HepG2 (cell line): ENCODE measurements at regions not wholly inside any gene's neighbourhood (a gene's known extent, or its start where the extent isn't known, plus 50 kb on each side); places are given as distances from the start of the nearest gene placed in this dataset.

Source experiments
- CCDC6 ChIP-seq: sonication (generic); formaldehyde crosslinking; IDR thresholded peaks from 2 replicates; pipeline ENCODE4 v1.8.1; 2022; ENCODE audit warnings: mild to moderate bottlenecking, missing genetic modification reagents, moderate library complexity
- HDAC2 ChIP-seq: sonication (generic); formaldehyde crosslinking; IDR thresholded peaks from 2 replicates; pipeline ENCODE4 v1.4.0; 2020; ENCODE audit warnings: missing genetic modification reagents
- HIVEP1 ChIP-seq: sonication (generic); formaldehyde crosslinking; IDR thresholded peaks from 2 replicates; pipeline ENCODE4 v1.4.0; 2020; ENCODE audit warnings: mild to moderate bottlenecking, missing genetic modification reagents
- HNRNPH1 ChIP-seq: fragments of 200-400 bp; formaldehyde crosslinking; optimal IDR thresholded peaks from 2 replicates; pipeline ENCODE3; 2017; ENCODE audit warnings: mild to moderate bottlenecking, low read depth, low read length
- HOXA3 ChIP-seq: sonication (generic); formaldehyde crosslinking; IDR thresholded peaks from 2 replicates; pipeline ENCODE4 v1.5.0; 2020; ENCODE audit warnings: missing genetic modification reagents
- KLF11 ChIP-seq: IDR thresholded peaks from 2 replicates; pipeline ENCODE4 v1.6.1; 2016; ENCODE audit warnings: missing compliant biosample characterization
- NCOA1 ChIP-seq: sonication (generic); formaldehyde crosslinking; IDR thresholded peaks from 2 replicates; pipeline ENCODE4 v1.9.0; 2021; ENCODE audit warnings: missing genetic modification reagents
- PLRG1 ChIP-seq: fragments of 450-650 bp; conservative IDR thresholded peaks from 2 replicates; pipeline ENCODE4 v1.6.1; 2016
- PRPF4 ChIP-seq: fragments of 200-400 bp; formaldehyde crosslinking; IDR thresholded peaks from 2 replicates; pipeline ENCODE4 v1.6.1; 2016; ENCODE audit warnings: low read length, low read depth; ENCODE audit not compliant: poor library complexity, severe bottlenecking
- TBL1XR1 ChIP-seq: fragments of 150-350 bp; IDR thresholded peaks from 2 replicates; pipeline ENCODE4 v1.6.1; 2014; ENCODE audit warnings: borderline replicate concordance, low read length; ENCODE audit not compliant: partially characterized antibody
- TOE1 ChIP-seq: sonication (generic); formaldehyde crosslinking; IDR thresholded peaks from 2 replicates; pipeline ENCODE4 v1.4.0; 2020; ENCODE audit warnings: mild to moderate bottlenecking, missing genetic modification reagents
- TSC22D2 ChIP-seq: sonication (generic); formaldehyde crosslinking; IDR thresholded peaks from 2 replicates; pipeline ENCODE4 v1.5.1; 2020; ENCODE audit warnings: missing genetic modification reagents, mild to moderate bottlenecking, borderline replicate concordance
- ZBTB1 ChIP-seq: sonication (generic); formaldehyde crosslinking; IDR thresholded peaks from 2 replicates; pipeline ENCODE4 v1.4.0; 2020; ENCODE audit warnings: missing genetic modification reagents, borderline replicate concordance
- ZBTB20 ChIP-seq: sonication (generic); formaldehyde crosslinking; IDR thresholded peaks from 2 replicates; pipeline ENCODE4 v1.8.1; 2023; ENCODE audit warnings: missing genetic modification reagents, low read depth, mild to moderate bottlenecking, borderline replicate concordance
- ZBTB3 ChIP-seq: sonication (generic); formaldehyde crosslinking; IDR thresholded peaks from 2 replicates; pipeline ENCODE4 v1.4.0; 2020; ENCODE audit warnings: low read depth, mild to moderate bottlenecking, moderate library complexity, missing genetic modification reagents, borderline replicate concordance
- ZMYM4 ChIP-seq: sonication (generic); formaldehyde crosslinking; IDR thresholded peaks from 2 replicates; pipeline ENCODE4 v1.8.1; 2023; ENCODE audit warnings: mild to moderate bottlenecking, missing genetic modification reagents
- ZNF343 ChIP-seq: sonication (generic); formaldehyde crosslinking; IDR thresholded peaks from 2 replicates; pipeline ENCODE4 v1.4.0; 2020; ENCODE audit warnings: mild to moderate bottlenecking, missing genetic modification reagents
- TF ChIP-seq, protein P1 (sequence below): sonication (generic); IDR thresholded peaks from 2 replicates; pipeline ENCODE4 v1.6.1; 2016; ENCODE audit warnings: low read depth, borderline replicate concordance
- TF ChIP-seq, protein P2 (sequence below), 2 experiments: fragments of 450-650 bp in 1 of 2; sonication (generic) in 1 of 2; formaldehyde crosslinking; IDR thresholded peaks; 2 replicates each; pipeline versions ENCODE4 v1.5.0 to v1.8.0; 2020 to 2022; ENCODE audit warnings: mild to moderate bottlenecking in 1 of 2, missing genetic modification reagents in 1 of 2
- TF ChIP-seq, protein P3 (sequence below): sonication (generic); formaldehyde crosslinking; IDR thresholded peaks from 2 replicates; pipeline ENCODE4 v1.4.0; 2020; ENCODE audit warnings: mild to moderate bottlenecking, low read depth, missing genetic modification reagents
- TF ChIP-seq, protein P4 (sequence below): sonication (generic); formaldehyde crosslinking; IDR thresholded peaks from 2 replicates; pipeline ENCODE4 v1.8.1; 2023; ENCODE audit warnings: missing genetic modification reagents, mild to moderate bottlenecking, borderline replicate concordance
- TF ChIP-seq, protein P5 (sequence below): sonication (generic); formaldehyde crosslinking; IDR thresholded peaks from 2 replicates; pipeline ENCODE4 v1.5.1; 2020; ENCODE audit warnings: missing genetic modification reagents, mild to moderate bottlenecking, borderline replicate concordance
- TF ChIP-seq, protein P6 (sequence below): sonication (generic); formaldehyde crosslinking; IDR thresholded peaks from 2 replicates; pipeline ENCODE4 v1.8.0; 2022; ENCODE audit warnings: missing genetic modification reagents, mild to moderate bottlenecking, moderate library complexity, borderline replicate concordance

DNA sequence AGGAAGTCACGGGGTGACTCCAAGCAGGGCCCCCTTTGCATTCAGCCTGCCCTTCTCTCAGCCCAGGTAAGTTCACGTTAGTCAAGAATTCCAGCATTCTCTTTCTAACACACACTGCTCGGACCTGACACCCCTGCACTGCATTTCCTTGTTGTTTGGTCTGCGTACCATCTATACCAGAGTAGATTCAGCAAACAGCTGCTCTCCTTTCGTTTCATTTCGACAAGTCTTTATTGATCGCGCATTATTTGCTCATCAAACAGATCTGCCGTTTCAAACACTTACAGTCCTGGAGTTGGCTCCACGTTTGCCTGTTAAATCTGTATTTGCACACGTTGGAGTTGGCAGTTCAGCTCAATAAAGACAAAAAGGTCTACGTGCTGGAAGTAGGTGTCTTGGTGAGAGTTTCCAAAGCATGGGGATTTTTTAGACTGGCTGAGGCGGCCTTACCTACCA lies 495.1 kb downstream of the RPS24 start (continued):
- TF ChIP-seq, protein P1, sequence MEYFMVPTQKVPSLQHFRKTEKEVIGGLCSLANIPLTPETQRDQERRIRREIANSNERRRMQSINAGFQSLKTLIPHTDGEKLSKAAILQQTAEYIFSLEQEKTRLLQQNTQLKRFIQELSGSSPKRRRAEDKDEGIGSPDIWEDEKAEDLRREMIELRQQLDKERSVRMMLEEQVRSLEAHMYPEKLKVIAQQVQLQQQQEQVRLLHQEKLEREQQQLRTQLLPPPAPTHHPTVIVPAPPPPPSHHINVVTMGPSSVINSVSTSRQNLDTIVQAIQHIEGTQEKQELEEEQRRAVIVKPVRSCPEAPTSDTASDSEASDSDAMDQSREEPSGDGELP: peak; percentile 95
- TF ChIP-seq ZNF343 (CRISPR knock-in tag): 0 out of 2 replicates have a peak, but pooled peaks have one; percentile 55
- peak; percentile 91; the same call in 1 of the 2 replicates for TF ChIP-seq ZBTB3 (CRISPR knock-in tag)
- TF ChIP-seq, protein P2, sequence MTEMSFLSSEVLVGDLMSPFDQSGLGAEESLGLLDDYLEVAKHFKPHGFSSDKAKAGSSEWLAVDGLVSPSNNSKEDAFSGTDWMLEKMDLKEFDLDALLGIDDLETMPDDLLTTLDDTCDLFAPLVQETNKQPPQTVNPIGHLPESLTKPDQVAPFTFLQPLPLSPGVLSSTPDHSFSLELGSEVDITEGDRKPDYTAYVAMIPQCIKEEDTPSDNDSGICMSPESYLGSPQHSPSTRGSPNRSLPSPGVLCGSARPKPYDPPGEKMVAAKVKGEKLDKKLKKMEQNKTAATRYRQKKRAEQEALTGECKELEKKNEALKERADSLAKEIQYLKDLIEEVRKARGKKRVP (CRISPR knock-in tag; IDR thresholded peaks at IDR 0.05): peak in 1 of 2 experiments; percentile 50; a peak in 1 of 4 replicates
- no peak for TF ChIP-seq HIVEP1
- TF ChIP-seq PLRG1: no peak
- TF ChIP-seq HNRNPH1: no peak
- peak; percentile 87 for TF ChIP-seq HOXA3
- no peak for TF ChIP-seq PRPF4
- TF ChIP-seq, protein P3, sequence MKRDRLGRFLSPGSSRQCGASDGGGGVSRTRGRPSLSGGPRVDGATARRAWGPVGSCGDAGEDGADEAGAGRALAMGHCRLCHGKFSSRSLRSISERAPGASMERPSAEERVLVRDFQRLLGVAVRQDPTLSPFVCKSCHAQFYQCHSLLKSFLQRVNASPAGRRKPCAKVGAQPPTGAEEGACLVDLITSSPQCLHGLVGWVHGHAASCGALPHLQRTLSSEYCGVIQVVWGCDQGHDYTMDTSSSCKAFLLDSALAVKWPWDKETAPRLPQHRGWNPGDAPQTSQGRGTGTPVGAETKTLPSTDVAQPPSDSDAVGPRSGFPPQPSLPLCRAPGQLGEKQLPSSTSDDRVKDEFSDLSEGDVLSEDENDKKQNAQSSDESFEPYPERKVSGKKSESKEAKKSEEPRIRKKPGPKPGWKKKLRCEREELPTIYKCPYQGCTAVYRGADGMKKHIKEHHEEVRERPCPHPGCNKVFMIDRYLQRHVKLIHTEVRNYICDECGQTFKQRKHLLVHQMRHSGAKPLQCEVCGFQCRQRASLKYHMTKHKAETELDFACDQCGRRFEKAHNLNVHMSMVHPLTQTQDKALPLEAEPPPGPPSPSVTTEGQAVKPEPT (CRISPR knock-in tag): no peak
- TF ChIP-seq TBL1XR1: peak; percentile 65
- TF ChIP-seq, protein P4, sequence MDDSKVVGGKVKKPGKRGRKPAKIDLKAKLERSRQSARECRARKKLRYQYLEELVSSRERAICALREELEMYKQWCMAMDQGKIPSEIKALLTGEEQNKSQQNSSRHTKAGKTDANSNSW (CRISPR knock-in tag): no peak
- no peak for TF ChIP-seq NCOA1
- peak; percentile 61; the same call in 1 of the 2 replicates for TF ChIP-seq ZBTB20 (CRISPR knock-in tag)
- TF ChIP-seq TSC22D2: peak; percentile 57; the same call in 1 of the 2 replicates
- TF ChIP-seq KLF11 (CRISPR knock-in tag): no peak
- TF ChIP-seq, protein P5, sequence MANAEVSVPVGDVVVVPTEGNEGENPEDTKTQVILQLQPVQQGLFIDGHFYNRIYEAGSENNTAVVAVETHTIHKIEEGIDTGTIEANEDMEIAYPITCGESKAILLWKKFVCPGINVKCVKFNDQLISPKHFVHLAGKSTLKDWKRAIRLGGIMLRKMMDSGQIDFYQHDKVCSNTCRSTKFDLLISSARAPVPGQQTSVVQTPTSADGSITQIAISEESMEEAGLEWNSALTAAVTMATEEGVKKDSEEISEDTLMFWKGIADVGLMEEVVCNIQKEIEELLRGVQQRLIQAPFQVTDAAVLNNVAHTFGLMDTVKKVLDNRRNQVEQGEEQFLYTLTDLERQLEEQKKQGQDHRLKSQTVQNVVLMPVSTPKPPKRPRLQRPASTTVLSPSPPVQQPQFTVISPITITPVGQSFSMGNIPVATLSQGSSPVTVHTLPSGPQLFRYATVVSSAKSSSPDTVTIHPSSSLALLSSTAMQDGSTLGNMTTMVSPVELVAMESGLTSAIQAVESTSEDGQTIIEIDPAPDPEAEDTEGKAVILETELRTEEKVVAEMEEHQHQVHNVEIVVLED: peak; percentile 57; the same call in 1 of the 2 replicates
- TF ChIP-seq, protein P6, sequence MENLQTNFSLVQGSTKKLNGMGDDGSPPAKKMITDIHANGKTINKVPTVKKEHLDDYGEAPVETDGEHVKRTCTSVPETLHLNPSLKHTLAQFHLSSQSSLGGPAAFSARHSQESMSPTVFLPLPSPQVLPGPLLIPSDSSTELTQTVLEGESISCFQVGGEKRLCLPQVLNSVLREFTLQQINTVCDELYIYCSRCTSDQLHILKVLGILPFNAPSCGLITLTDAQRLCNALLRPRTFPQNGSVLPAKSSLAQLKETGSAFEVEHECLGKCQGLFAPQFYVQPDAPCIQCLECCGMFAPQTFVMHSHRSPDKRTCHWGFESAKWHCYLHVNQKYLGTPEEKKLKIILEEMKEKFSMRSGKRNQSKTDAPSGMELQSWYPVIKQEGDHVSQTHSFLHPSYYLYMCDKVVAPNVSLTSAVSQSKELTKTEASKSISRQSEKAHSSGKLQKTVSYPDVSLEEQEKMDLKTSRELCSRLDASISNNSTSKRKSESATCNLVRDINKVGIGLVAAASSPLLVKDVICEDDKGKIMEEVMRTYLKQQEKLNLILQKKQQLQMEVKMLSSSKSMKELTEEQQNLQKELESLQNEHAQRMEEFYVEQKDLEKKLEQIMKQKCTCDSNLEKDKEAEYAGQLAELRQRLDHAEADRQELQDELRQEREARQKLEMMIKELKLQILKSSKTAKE: peak; percentile 64; the same call in 1 of the 2 replicates
- TF ChIP-seq TOE1 (CRISPR knock-in tag): peak; percentile 95; the same call in 1 of the 2 replicates
- TF ChIP-seq ZBTB1 (CRISPR knock-in tag): no peak
- peak; percentile 90 for TF ChIP-seq ZMYM4 (CRISPR knock-in tag)
- 0 out of 2 replicates have a peak, but pooled peaks have one; percentile 69 for TF ChIP-seq CCDC6 (CRISPR knock-in tag)
- peak; percentile 95 for TF ChIP-seq HDAC2
